SK-N-SH (cell line): ENCODE measurements at regions not wholly inside any gene's neighbourhood (a gene's known extent, or its start where the extent isn't known, plus 50 kb on each side); places are given as distances from the start of the nearest gene placed in this dataset.

Experiments
- CTCF ChIP-seq: fragments of 200-600 bp; sonication (generic); IDR thresholded peaks from 2 replicates; pipeline ENCODE4 v1.6.1; 2017; ENCODE audit warnings: antibody characterized with exemption, mild to moderate bottlenecking, moderate library complexity
- MXI1 ChIP-seq: IDR thresholded peaks from 2 replicates; pipeline ENCODE4 v1.6.1; 2012; ENCODE audit warnings: mild to moderate bottlenecking, low read depth, low read length, improper control_type of control experiment
- POLR2AphosphoS5 ChIP-seq: IDR thresholded peaks from 2 replicates; pipeline ENCODE4 v1.6.1; 2012; ENCODE audit warnings: low read depth, low read length
- RCOR1 ChIP-seq: fragments of 150-350 bp; IDR thresholded peaks from 2 replicates; pipeline ENCODE4 v1.6.1; 2017; ENCODE audit warnings: antibody characterized with exemption, low read length
- SIN3A ChIP-seq: IDR thresholded peaks from 2 replicates; pipeline ENCODE4 v1.6.1; 2012; ENCODE audit warnings: low read depth, mild to moderate bottlenecking, low read length, moderate library complexity, borderline replicate concordance
- TAF1 ChIP-seq: IDR thresholded peaks from 2 replicates; pipeline ENCODE4 v1.6.1; 2012; ENCODE audit warnings: low read depth, mild to moderate bottlenecking, low read length, moderate library complexity, borderline replicate concordance
- ZBTB33 ChIP-seq: IDR thresholded peaks from 2 replicates; pipeline ENCODE4 v1.4.0; 2012; ENCODE audit warnings: low read depth, borderline replicate concordance

GRCh38 chr2:22027345-22028005 is 903.7 kb downstream of the TDRD15 start:
- no peak for TF ChIP-seq POLR2AphosphoS5
- TF ChIP-seq RCOR1: no peak
- TF ChIP-seq SIN3A: no peak
- TF ChIP-seq CTCF: no peak
- TF ChIP-seq ZBTB33: no peak
- no peak for TF ChIP-seq TAF1
- no peak for TF ChIP-seq MXI1
